ENCODE measurements at regions not wholly inside any gene's neighbourhood (a gene's known extent, or its start where the extent isn't known, plus 50 kb on each side); places are given as distances from the start of the nearest gene placed in this dataset.

- H3K4me1 ChIP-seq = no peaks in the 10 kb centered on the region
- H3K27me3 ChIP-seq (ENCODE audit: control insufficient read depth, insufficient read depth, low read length) = no peaks in the 10 kb centered on the region
- H3K4me2 ChIP-seq (ENCODE audit: low read length) = no peak overlapping the region
- no peaks in the 10 kb centered on the region for H3K79me2 ChIP-seq
- no peaks in the 10 kb centered on the region for H3K36me3 ChIP-seq (ENCODE audit: control insufficient read depth, insufficient read depth, low read length)
- no peak overlapping the region for H3K4me3 ChIP-seq (ENCODE audit: low read depth, low read length)
- no peak overlapping the region for H3K27ac ChIP-seq
- H3K9ac ChIP-seq = no peak overlapping the region
- H3K9me3 ChIP-seq (ENCODE audit: control insufficient read depth, low read length) = no peaks in the 10 kb centered on the region
- no peak for TF ChIP-seq CTCF (IDR thresholded peaks at IDR 0.05)
- H2AFZ ChIP-seq = no peak overlapping the region
Observed at GRCh38 chr13:58926858-58927257, 1236.9 kb downstream of the DIAPH3 start.

- Histone ChIP-seq H3K9ac (no peak overlapping the region), H3K79me2 (no peaks in the 10 kb centered on the region), H3K9me3 (ENCODE audit: control insufficient read depth, low read length) (no peaks in the 10 kb centered on the region), H3K4me3 (ENCODE audit: low read depth, low read length) (no peak overlapping the region), H2AFZ (no peak overlapping the region), H3K27ac (no peak overlapping the region), H3K36me3 (ENCODE audit: control insufficient read depth, insufficient read depth, low read length) (no peaks in the 10 kb centered on the region), H3K27me3 (ENCODE audit: control insufficient read depth, insufficient read depth, low read length) (no peaks in the 10 kb centered on the region), H3K4me1 (no peaks in the 10 kb centered on the region), H3K4me2 (ENCODE audit: low read length) (no peak overlapping the region)
- no peak for TF ChIP-seq CTCF (IDR thresholded peaks at IDR 0.05)
Observed at GRCh38 chr13:58933475-58933874, 1230.3 kb downstream of the DIAPH3 start.

GRCh38 chr13:58935689-58936088 is 1228.0 kb downstream of the DIAPH3 start:
- no peaks in the 10 kb centered on the region for H3K9me3 ChIP-seq (ENCODE audit: control insufficient read depth, low read length)
- no peak overlapping the region for H2AFZ ChIP-seq
- no peaks in the 10 kb centered on the region for H3K36me3 ChIP-seq (ENCODE audit: control insufficient read depth, insufficient read depth, low read length)
- H3K27me3 ChIP-seq (ENCODE audit: control insufficient read depth, insufficient read depth, low read length) = no peaks in the 10 kb centered on the region
- no peak overlapping the region for H3K27ac ChIP-seq
- no peak overlapping the region for H3K4me3 ChIP-seq (ENCODE audit: low read depth, low read length)
- H3K4me2 ChIP-seq (ENCODE audit: low read length) = no peak overlapping the region
- H3K79me2 ChIP-seq = no peaks in the 10 kb centered on the region
- TF ChIP-seq CTCF (IDR thresholded peaks at IDR 0.05) = no peak
- no peak overlapping the region for H3K9ac ChIP-seq
- no peaks in the 10 kb centered on the region for H3K4me1 ChIP-seq

GRCh38 chr13:58946274-58946673 is 1217.5 kb downstream of the DIAPH3 start:
- Histone ChIP-seq H3K79me2 (no peaks in the 10 kb centered on the region), H3K9me3 (ENCODE audit: control insufficient read depth, low read length) (no peaks in the 10 kb centered on the region), H3K27me3 (ENCODE audit: control insufficient read depth, insufficient read depth, low read length) (no peaks in the 10 kb centered on the region), H3K36me3 (ENCODE audit: control insufficient read depth, insufficient read depth, low read length) (no peaks in the 10 kb centered on the region), H3K27ac (no peak overlapping the region), H3K4me1 (no peaks in the 10 kb centered on the region), H2AFZ (no peak overlapping the region), H3K9ac (no peak overlapping the region), H3K4me3 (ENCODE audit: low read depth, low read length) (no peak overlapping the region), H3K4me2 (ENCODE audit: low read length) (no peak overlapping the region)
- no peak for TF ChIP-seq CTCF (IDR thresholded peaks at IDR 0.05)

- Histone ChIP-seq H3K9me3 (ENCODE audit: control insufficient read depth, low read length) (no peaks in the 10 kb centered on the region), H3K4me3 (ENCODE audit: low read depth, low read length) (no peak overlapping the region), H2AFZ (no peak overlapping the region), H3K4me1 (no peaks in the 10 kb centered on the region), H3K79me2 (no peaks in the 10 kb centered on the region), H3K36me3 (ENCODE audit: control insufficient read depth, insufficient read depth, low read length) (no peaks in the 10 kb centered on the region), H3K27me3 (ENCODE audit: control insufficient read depth, insufficient read depth, low read length) (no peaks in the 10 kb centered on the region), H3K27ac (no peak overlapping the region), H3K9ac (no peak overlapping the region), H3K4me2 (ENCODE audit: low read length) (no peak overlapping the region)
- TF ChIP-seq CTCF (IDR thresholded peaks at IDR 0.05) = no peak
Observed at GRCh38 chr13:58949646-58950045, 1214.1 kb downstream of the DIAPH3 start.
